HepG2 (cell line): ENCODE measurements at regions not wholly inside any gene's neighbourhood (a gene's known extent, or its start where the extent isn't known, plus 50 kb on each side); places are given as distances from the start of the nearest gene placed in this dataset.

Experiments
- GATAD2A ChIP-seq: IDR thresholded peaks from 2 replicates; pipeline ENCODE4 v1.6.1; 2016
- ZNF274 ChIP-seq: sonication (generic); formaldehyde crosslinking; IDR thresholded peaks from 2 replicates; pipeline ENCODE4 v1.5.1; 2020; ENCODE audit warnings: mild to moderate bottlenecking, missing genetic modification reagents
- ZNF577 ChIP-seq: sonication (generic); formaldehyde crosslinking; IDR thresholded peaks from 2 replicates; pipeline ENCODE4 v1.4.0; 2020; ENCODE audit warnings: mild to moderate bottlenecking, low read depth, missing genetic modification reagents, borderline replicate concordance
- ZNF761 ChIP-seq: sonication (generic); formaldehyde crosslinking; conservative IDR thresholded peaks from 2 replicates; pipeline ENCODE4 v1.4.0; 2020; ENCODE audit warnings: mild to moderate bottlenecking, missing genetic modification reagents
- TF ChIP-seq, protein P1 (sequence below): sonication (generic); formaldehyde crosslinking; IDR thresholded peaks from 2 replicates; pipeline ENCODE4 v1.9.0; 2022; ENCODE audit warnings: missing genetic modification reagents, mild to moderate bottlenecking, borderline replicate concordance

DNA sequence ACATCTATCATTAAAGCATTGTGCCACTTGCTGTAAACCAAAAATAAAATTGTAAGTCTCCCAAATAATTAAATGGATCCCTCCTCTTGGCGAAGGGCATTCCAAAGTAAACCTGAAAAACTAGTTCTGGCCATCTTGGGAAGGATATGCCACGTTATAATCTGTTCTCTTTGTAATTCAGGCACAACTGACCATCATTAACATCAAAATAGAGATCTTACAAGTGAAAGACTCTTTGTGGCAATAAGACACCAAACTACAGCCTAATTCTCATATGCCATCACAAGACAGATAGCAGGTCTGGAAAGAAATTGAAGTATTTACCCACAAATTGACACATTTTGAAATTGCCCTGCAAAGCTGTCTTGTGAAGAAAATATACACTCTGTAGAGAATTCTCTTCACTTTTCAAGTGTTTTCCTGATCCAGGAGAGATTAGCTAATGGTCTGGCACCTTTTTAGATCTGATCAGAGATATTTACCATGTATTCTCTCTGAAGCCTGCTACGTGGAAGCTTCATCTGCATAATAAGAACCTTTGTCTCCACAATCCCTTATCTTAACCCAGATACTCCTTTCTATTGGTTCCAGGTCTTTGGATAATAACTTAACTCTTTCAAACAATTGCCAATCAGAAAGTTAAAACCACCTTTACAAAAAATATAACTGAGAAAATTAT, 630.4 kb upstream of the CCDC179 start:
- TF ChIP-seq ZNF274 (CRISPR knock-in tag) (no peak), GATAD2A (no peak), ZNF577 (CRISPR knock-in tag) (no peak), ZNF761 (no peak)
- TF ChIP-seq, protein P1, sequence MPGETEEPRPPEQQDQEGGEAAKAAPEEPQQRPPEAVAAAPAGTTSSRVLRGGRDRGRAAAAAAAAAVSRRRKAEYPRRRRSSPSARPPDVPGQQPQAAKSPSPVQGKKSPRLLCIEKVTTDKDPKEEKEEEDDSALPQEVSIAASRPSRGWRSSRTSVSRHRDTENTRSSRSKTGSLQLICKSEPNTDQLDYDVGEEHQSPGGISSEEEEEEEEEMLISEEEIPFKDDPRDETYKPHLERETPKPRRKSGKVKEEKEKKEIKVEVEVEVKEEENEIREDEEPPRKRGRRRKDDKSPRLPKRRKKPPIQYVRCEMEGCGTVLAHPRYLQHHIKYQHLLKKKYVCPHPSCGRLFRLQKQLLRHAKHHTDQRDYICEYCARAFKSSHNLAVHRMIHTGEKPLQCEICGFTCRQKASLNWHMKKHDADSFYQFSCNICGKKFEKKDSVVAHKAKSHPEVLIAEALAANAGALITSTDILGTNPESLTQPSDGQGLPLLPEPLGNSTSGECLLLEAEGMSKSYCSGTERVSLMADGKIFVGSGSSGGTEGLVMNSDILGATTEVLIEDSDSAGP (CRISPR knock-in tag), result no peak
